GM18511 (cell line): ENCODE measurements at regions not wholly inside any gene's neighbourhood (a gene's known extent, or its start where the extent isn't known, plus 50 kb on each side); places are given as distances from the start of the nearest gene placed in this dataset.
"Not testable (repeated sequence)": the region's sequence is repeated elsewhere in the genome, so short reads cannot be mapped to it uniquely, and the experiment has no call there.

ENCODE experiments used
- ATAC-seq: cut with Tn5 transposase; IDR thresholded peaks from one replicate; pipeline ENCODE4 v1.9.1; 2021; ENCODE audit warnings: mild to moderate bottlenecking, moderate library complexity; ENCODE audit not compliant: unreplicated experiment

GRCh38 chr3:145906301-145906700 lies 254.7 kb downstream of the PLOD2 start:
- no peak for ATAC-seq

- ATAC-seq: no peak
Observed at GRCh38 chr3:145906755-145907154, 254.2 kb downstream of the PLOD2 start.

GRCh38 chr3:145911016-145911415 lies 250.0 kb downstream of the PLOD2 start:
- ATAC-seq: no peak

GRCh38 chr3:145915787-145916186 lies 245.2 kb downstream of the PLOD2 start:
- ATAC-seq: no peak

- not testable (repeated sequence) for ATAC-seq
Observed at GRCh38 chr3:145927736-145928135, 233.2 kb downstream of the PLOD2 start.

- ATAC-seq: no peak
Observed at GRCh38 chr3:145936971-145937370, 224.0 kb downstream of the PLOD2 start.

- no peak for ATAC-seq
Observed at GRCh38 chr3:145939431-145939830, 221.6 kb downstream of the PLOD2 start.

GRCh38 chr3:145942052-145942451 lies 218.9 kb downstream of the PLOD2 start:
- no peak for ATAC-seq

- no peak for ATAC-seq
Observed at GRCh38 chr3:145943952-145944351, 217.0 kb downstream of the PLOD2 start.

- ATAC-seq: no peak
Observed at GRCh38 chr3:145951441-145951840, 209.5 kb downstream of the PLOD2 start.

- ATAC-seq: no peak
Observed at GRCh38 chr3:145952536-145952935, 208.4 kb downstream of the PLOD2 start.

- ATAC-seq: no peak
Observed at GRCh38 chr3:145953316-145953715, 207.7 kb downstream of the PLOD2 start.

- peak; percentile 71 for ATAC-seq
Observed at GRCh38 chr3:145959457-145960088, 201.4 kb downstream of the PLOD2 start.

- ATAC-seq: no peak
Observed at GRCh38 chr3:145963111-145963510, 197.9 kb downstream of the PLOD2 start.

- no peak for ATAC-seq
Observed at GRCh38 chr3:145967043-145967442, 193.9 kb downstream of the PLOD2 start.

- no peak for ATAC-seq
Observed at GRCh38 chr3:145971186-145971585, 189.8 kb downstream of the PLOD2 start.

- no peak for ATAC-seq
Observed at GRCh38 chr3:145972851-145973250, 188.1 kb downstream of the PLOD2 start.

GRCh38 chr3:145981056-145981455 lies 179.9 kb downstream of the PLOD2 start:
- no peak for ATAC-seq

- no peak for ATAC-seq
Observed at GRCh38 chr3:145983101-145983500, 177.9 kb downstream of the PLOD2 start.
